Lower lobe of right lung (tissue), 2 donors: ENCODE measurements at regions not wholly inside any gene's neighbourhood (a gene's known extent, or its start where the extent isn't known, plus 50 kb on each side); places are given as distances from the start of the nearest gene placed in this dataset.

Source experiments
- ATAC-seq, 2 donors: fragments of 200-7000 bp; cut with Tn5 transposase; one replicate each; pipeline ENCODE4 v1.9.1; 2020 to 2022; ENCODE audit warnings: mild to moderate bottlenecking in 2 of 2, moderate library complexity in 2 of 2
- DNase-seq: peaks from one replicate; pipeline ENCODE4 v3.0.0-alpha.2; 2020
- H3K27ac ChIP-seq: fragments of 200-600 bp; one replicate; pipeline ENCODE4 v1.8.0; 2022
- H3K27me3 ChIP-seq: fragments of 200-600 bp; one replicate; pipeline ENCODE4 v1.8.0; 2022; ENCODE audit warnings: low read depth
- H3K36me3 ChIP-seq: fragments of 200-600 bp; one replicate; pipeline ENCODE4 v1.8.0; 2022; ENCODE audit warnings: mild to moderate bottlenecking
- H3K4me1 ChIP-seq: fragments of 200-600 bp; one replicate; pipeline ENCODE4 v1.8.0; 2022
- H3K4me3 ChIP-seq: fragments of 200-600 bp; one replicate; pipeline ENCODE4 v1.8.0; 2022; ENCODE audit warnings: mild to moderate bottlenecking
- H3K9me3 ChIP-seq: fragments of 200-600 bp; one replicate; pipeline ENCODE4 v1.8.0; 2022
- CTCF ChIP-seq: fragments of 200-600 bp; IDR thresholded peaks from one replicate; pipeline ENCODE4 v1.8.0; 2022; ENCODE audit warnings: antibody characterized with exemption, mild to moderate bottlenecking
- intact Hi-C: fragments of 100-400 bp; cut with DNase I; formaldehyde crosslinking; loops from one replicate; pipeline ENCODE4 v1.11.0; 2022
- donor health status: DM: no; HTN: yes; CAD: no; lungs with severe emphysema.

- no peak for DNase-seq
- no peak overlapping the region for H3K4me3 ChIP-seq
- intact Hi-C loops, result no loop called here
- TF ChIP-seq CTCF, result no peak
- ATAC-seq, result no peak
- no peaks in the 10 kb centered on the region for H3K9me3 ChIP-seq
- no peaks in the 10 kb centered on the region for H3K4me1 ChIP-seq
- no peaks in the 10 kb centered on the region for H3K36me3 ChIP-seq
- H3K27ac ChIP-seq, result no peak overlapping the region
- H3K27me3 ChIP-seq, result no peaks in the 10 kb centered on the region
Measured at GRCh38 chr3:494190-494589, 297.6 kb downstream of the CHL1 start.

DNA sequence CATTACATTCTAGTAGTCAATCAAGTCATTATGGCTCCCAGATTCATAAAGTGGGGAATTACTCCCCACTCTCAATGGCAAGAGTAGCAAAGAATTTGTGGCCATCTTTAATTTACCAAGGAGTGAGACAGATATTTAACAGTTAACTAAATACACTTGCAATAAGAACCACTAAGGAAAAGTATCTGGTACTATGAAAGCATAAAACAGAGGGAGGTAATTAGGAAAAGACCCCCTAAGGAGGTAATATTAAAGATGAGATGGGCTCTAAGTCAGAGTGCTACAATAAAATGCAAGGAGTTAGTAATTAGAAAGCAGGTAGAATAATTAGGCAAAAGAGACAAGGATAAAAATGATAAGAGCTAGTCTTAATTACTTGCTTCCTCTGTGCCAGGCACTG lies 301.9 kb downstream of the CHL1 start:
- H3K4me3 ChIP-seq, result no peak overlapping the region
- no peaks in the 10 kb centered on the region for H3K9me3 ChIP-seq
- DNase-seq, result no peak
- no peaks in the 10 kb centered on the region for H3K27me3 ChIP-seq
- no peak for ATAC-seq
- H3K36me3 ChIP-seq, result no peaks in the 10 kb centered on the region
- TF ChIP-seq CTCF, result no peak
- H3K27ac ChIP-seq, result no peak overlapping the region
- H3K4me1 ChIP-seq, result no peaks in the 10 kb centered on the region
- intact Hi-C loops, result no loop called here

DNA sequence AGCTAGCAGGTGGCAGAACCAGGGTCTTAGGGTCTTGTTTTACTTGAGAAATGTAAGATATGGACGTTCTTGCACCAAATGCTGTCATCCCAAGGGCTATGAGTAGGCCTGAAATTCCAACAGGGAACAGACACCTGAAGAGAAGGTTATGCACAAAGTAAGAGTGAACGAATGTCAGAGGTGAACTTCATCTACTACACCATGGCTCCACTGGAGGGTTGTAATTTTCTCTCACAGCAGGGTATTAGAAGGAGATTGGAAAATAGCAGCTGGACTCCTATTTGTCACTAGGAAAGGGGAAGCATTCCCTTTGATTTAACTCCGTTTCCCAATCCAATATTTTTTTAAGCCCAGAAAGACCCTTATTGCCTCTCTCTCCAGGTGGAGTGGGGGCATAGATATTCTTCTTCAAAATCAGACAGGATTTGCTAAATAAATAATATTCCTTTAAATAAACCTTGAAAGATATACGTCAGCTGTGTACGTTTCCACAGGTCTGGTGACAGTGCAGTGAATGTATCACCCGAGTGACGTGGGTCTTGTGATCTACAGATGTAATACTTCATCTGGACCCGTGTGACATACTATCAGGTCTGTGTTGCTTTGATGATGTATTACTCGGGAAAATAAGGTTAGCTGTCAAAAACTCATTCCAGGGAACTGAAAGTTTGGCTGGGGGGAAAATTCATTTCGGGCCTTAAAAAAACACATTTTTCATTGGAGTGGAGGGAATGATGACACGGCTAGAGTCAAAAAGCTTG lies 302.6 kb downstream of the CHL1 start:
- ATAC-seq, result no peak
- intact Hi-C loops, result no loop called here
- H3K36me3 ChIP-seq, result no peaks in the 10 kb centered on the region
- no peak overlapping the region for H3K4me3 ChIP-seq
- no peak overlapping the region for H3K27ac ChIP-seq
- no peak for TF ChIP-seq CTCF
- DNase-seq, result no peak
- H3K27me3 ChIP-seq, result no peaks in the 10 kb centered on the region
- no peaks in the 10 kb centered on the region for H3K4me1 ChIP-seq
- no peaks in the 10 kb centered on the region for H3K9me3 ChIP-seq

- Histone ChIP-seq H3K27me3 (no peaks in the 10 kb centered on the region), H3K4me3 (no peak overlapping the region), H3K4me1 (no peaks in the 10 kb centered on the region), H3K27ac (no peak overlapping the region), H3K36me3 (no peaks in the 10 kb centered on the region), H3K9me3 (peaks cover 6% of the 10 kb centered on the region)
- no peak for ATAC-seq
- TF ChIP-seq CTCF, result no peak
- no peak for DNase-seq
- intact Hi-C loops, result no loop called here
Measured at GRCh38 chr3:502486-502885, 305.9 kb downstream of the CHL1 start.

GRCh38 chr3:513301-513700 lies 316.7 kb downstream of the CHL1 start:
- no peak for DNase-seq
- H3K4me1 ChIP-seq, result no peaks in the 10 kb centered on the region
- no peak overlapping the region for H3K4me3 ChIP-seq
- H3K27ac ChIP-seq, result no peak overlapping the region
- H3K27me3 ChIP-seq, result no peaks in the 10 kb centered on the region
- no peak for ATAC-seq
- H3K9me3 ChIP-seq, result peaks cover 7% of the 10 kb centered on the region
- intact Hi-C loops, result no loop called here
- H3K36me3 ChIP-seq, result no peaks in the 10 kb centered on the region
- no peak for TF ChIP-seq CTCF
